ENCODE measurements at regions not wholly inside any gene's neighbourhood (a gene's known extent, or its start where the extent isn't known, plus 50 kb on each side); places are given as distances from the start of the nearest gene placed in this dataset.

DNA sequence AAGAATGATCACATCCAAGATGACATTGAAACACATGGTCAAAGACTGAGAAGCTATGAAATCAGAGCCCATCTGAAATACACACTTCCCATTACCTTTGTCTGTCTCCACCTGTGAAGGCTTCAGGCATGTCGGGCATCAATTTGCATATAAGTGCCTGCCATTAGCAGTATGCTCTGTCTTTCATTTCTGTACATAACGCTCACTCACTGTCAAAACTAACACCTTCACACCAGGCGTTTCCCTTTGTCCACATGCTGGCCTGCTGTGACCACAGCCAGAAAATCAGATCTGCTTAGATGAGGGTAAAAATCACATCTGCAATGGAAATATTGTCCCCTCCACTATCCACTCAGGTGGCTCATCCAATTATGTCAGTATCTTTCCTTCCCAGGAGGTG, 524.8 kb downstream of the TOX3 start (continued):
- no peak for TF ChIP-seq PPARA (CRISPR knock-in tag; IDR thresholded peaks at IDR 0.05; ENCODE audit: borderline replicate concordance)
- TF ChIP-seq SNAI2 (CRISPR knock-in tag; IDR thresholded peaks at IDR 0.05), result no peak
- no peak for TF ChIP-seq OSR1 (CRISPR knock-in tag; IDR thresholded peaks at IDR 0.05)
- TF ChIP-seq ISL1 (CRISPR knock-in tag; IDR thresholded peaks at IDR 0.05), result no peak

DNA sequence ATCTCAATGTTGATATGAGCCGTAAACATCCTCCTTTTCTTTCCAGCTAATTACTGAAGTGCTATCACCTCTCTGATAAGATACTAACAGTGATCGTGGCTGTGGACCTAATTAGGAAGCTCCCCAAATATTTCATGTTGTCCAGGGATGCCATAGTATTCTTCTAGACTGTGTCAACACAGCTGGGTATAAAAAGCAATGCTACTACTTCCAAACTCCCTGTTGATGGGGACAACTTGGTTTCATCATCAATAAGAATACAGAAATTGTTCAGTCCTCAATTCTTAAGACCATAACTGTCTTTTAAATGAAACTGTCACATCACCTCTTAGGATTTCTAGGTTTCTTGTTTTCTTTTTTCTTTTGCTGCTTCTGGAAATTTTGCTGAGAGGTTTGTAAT, 530.6 kb downstream of the TOX3 start:
- ATAC-seq, result no peak
- TF ChIP-seq, protein P1, sequence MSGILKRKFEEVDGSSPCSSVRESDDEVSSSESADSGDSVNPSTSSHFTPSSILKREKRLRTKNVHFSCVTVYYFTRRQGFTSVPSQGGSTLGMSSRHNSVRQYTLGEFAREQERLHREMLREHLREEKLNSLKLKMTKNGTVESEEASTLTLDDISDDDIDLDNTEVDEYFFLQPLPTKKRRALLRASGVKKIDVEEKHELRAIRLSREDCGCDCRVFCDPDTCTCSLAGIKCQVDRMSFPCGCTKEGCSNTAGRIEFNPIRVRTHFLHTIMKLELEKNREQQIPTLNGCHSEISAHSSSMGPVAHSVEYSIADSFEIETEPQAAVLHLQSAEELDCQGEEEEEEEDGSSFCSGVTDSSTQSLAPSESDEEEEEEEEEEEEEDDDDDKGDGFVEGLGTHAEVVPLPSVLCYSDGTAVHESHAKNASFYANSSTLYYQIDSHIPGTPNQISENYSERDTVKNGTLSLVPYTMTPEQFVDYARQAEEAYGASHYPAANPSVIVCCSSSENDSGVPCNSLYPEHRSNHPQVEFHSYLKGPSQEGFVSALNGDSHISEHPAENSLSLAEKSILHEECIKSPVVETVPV (CRISPR knock-in tag; IDR thresholded peaks at IDR 0.05), result no peak
- no peak for TF ChIP-seq ARNTL (CRISPR knock-in tag; IDR thresholded peaks at IDR 0.05; ENCODE audit: borderline replicate concordance, low read depth)
- no peak for TF ChIP-seq TCF4 (CRISPR knock-in tag; IDR thresholded peaks at IDR 0.05; ENCODE audit: borderline replicate concordance)
- no peak for TF ChIP-seq CSDC2 (CRISPR knock-in tag; IDR thresholded peaks at IDR 0.05)
- no peak for TF ChIP-seq BACH2 (CRISPR knock-in tag; IDR thresholded peaks at IDR 0.05; ENCODE audit: borderline replicate concordance)
- TF ChIP-seq RARB (CRISPR knock-in tag; IDR thresholded peaks at IDR 0.05), result no peak
- no peak for TF ChIP-seq GLIS3 (CRISPR knock-in tag; IDR thresholded peaks at IDR 0.05)
- TF ChIP-seq ESRRG (CRISPR knock-in tag; IDR thresholded peaks at IDR 0.05), result no peak
- TF ChIP-seq, protein P2, sequence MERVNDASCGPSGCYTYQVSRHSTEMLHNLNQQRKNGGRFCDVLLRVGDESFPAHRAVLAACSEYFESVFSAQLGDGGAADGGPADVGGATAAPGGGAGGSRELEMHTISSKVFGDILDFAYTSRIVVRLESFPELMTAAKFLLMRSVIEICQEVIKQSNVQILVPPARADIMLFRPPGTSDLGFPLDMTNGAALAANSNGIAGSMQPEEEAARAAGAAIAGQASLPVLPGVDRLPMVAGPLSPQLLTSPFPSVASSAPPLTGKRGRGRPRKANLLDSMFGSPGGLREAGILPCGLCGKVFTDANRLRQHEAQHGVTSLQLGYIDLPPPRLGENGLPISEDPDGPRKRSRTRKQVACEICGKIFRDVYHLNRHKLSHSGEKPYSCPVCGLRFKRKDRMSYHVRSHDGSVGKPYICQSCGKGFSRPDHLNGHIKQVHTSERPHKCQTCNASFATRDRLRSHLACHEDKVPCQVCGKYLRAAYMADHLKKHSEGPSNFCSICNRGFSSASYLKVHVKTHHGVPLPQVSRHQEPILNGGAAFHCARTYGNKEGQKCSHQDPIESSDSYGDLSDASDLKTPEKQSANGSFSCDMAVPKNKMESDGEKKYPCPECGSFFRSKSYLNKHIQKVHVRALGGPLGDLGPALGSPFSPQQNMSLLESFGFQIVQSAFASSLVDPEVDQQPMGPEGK (CRISPR knock-in tag; IDR thresholded peaks at IDR 0.05; ENCODE audit: borderline replicate concordance), result no peak
- no peak for TF ChIP-seq ZC3H10 (CRISPR knock-in tag; IDR thresholded peaks at IDR 0.05)
- no peak for TF ChIP-seq ZNF8 (CRISPR knock-in tag; IDR thresholded peaks at IDR 0.05)
- no peak for TF ChIP-seq OSR1 (CRISPR knock-in tag; IDR thresholded peaks at IDR 0.05)

DNA sequence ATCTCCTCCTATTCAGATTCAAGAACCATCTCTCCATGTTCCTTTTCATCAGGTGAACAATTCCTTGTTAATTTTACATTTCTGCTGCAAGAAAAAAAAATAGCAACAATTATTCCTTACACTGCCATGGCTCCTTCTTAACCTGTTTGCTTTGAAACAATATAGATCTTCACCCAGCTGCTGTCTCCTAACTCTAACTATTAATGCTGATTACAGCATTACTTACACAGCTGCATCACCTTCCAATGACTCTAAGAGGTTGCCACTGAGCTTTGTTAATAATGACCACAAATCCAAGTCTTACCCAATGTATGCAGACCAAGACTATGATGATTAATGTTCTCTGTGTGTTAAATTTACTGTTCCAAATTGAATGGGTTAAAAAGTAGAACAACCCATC, 541.4 kb downstream of the TOX3 start:
- no peak for ATAC-seq

More for the DNA sequence above, 541.4 kb downstream of the TOX3 start:
- TF ChIP-seq, protein P2 (CRISPR knock-in tag; IDR thresholded peaks at IDR 0.05; ENCODE audit: borderline replicate concordance), result no peak
- TF ChIP-seq TOX (CRISPR knock-in tag; IDR thresholded peaks at IDR 0.05; ENCODE audit: borderline replicate concordance) (no peak), RARB (CRISPR knock-in tag; IDR thresholded peaks at IDR 0.05) (no peak), ARNTL (CRISPR knock-in tag; IDR thresholded peaks at IDR 0.05; ENCODE audit: borderline replicate concordance, low read depth) (no peak), ZNF70 (CRISPR knock-in tag; IDR thresholded peaks at IDR 0.05) (no peak), SNAI2 (CRISPR knock-in tag; IDR thresholded peaks at IDR 0.05) (no peak), BACH2 (CRISPR knock-in tag; IDR thresholded peaks at IDR 0.05; ENCODE audit: borderline replicate concordance) (no peak), PPARA (CRISPR knock-in tag; IDR thresholded peaks at IDR 0.05; ENCODE audit: borderline replicate concordance) (no peak), ZNF8 (CRISPR knock-in tag; IDR thresholded peaks at IDR 0.05) (no peak), ZFP30 (CRISPR knock-in tag; IDR thresholded peaks at IDR 0.05) (no peak), OSR1 (CRISPR knock-in tag; IDR thresholded peaks at IDR 0.05) (no peak), GLIS3 (CRISPR knock-in tag; IDR thresholded peaks at IDR 0.05) (no peak)
- TF ChIP-seq, protein P1 (CRISPR knock-in tag; IDR thresholded peaks at IDR 0.05), result no peak
- TF ChIP-seq, protein P3, sequence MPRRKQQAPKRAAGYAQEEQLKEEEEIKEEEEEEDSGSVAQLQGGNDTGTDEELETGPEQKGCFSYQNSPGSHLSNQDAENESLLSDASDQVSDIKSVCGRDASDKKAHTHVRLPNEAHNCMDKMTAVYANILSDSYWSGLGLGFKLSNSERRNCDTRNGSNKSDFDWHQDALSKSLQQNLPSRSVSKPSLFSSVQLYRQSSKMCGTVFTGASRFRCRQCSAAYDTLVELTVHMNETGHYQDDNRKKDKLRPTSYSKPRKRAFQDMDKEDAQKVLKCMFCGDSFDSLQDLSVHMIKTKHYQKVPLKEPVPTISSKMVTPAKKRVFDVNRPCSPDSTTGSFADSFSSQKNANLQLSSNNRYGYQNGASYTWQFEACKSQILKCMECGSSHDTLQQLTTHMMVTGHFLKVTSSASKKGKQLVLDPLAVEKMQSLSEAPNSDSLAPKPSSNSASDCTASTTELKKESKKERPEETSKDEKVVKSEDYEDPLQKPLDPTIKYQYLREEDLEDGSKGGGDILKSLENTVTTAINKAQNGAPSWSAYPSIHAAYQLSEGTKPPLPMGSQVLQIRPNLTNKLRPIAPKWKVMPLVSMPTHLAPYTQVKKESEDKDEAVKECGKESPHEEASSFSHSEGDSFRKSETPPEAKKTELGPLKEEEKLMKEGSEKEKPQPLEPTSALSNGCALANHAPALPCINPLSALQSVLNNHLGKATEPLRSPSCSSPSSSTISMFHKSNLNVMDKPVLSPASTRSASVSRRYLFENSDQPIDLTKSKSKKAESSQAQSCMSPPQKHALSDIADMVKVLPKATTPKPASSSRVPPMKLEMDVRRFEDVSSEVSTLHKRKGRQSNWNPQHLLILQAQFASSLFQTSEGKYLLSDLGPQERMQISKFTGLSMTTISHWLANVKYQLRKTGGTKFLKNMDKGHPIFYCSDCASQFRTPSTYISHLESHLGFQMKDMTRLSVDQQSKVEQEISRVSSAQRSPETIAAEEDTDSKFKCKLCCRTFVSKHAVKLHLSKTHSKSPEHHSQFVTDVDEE (CRISPR knock-in tag; IDR thresholded peaks at IDR 0.05), result no peak
- TF ChIP-seq, protein P4, sequence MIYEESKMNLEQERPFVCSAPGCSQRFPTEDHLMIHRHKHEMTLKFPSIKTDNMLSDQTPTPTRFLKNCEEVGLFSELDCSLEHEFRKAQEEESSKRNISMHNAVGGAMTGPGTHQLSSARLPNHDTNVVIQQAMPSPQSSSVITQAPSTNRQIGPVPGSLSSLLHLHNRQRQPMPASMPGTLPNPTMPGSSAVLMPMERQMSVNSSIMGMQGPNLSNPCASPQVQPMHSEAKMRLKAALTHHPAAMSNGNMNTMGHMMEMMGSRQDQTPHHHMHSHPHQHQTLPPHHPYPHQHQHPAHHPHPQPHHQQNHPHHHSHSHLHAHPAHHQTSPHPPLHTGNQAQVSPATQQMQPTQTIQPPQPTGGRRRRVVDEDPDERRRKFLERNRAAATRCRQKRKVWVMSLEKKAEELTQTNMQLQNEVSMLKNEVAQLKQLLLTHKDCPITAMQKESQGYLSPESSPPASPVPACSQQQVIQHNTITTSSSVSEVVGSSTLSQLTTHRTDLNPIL (CRISPR knock-in tag; IDR thresholded peaks at IDR 0.05; ENCODE audit: low read depth), result no peak
- TF ChIP-seq, protein P5, sequence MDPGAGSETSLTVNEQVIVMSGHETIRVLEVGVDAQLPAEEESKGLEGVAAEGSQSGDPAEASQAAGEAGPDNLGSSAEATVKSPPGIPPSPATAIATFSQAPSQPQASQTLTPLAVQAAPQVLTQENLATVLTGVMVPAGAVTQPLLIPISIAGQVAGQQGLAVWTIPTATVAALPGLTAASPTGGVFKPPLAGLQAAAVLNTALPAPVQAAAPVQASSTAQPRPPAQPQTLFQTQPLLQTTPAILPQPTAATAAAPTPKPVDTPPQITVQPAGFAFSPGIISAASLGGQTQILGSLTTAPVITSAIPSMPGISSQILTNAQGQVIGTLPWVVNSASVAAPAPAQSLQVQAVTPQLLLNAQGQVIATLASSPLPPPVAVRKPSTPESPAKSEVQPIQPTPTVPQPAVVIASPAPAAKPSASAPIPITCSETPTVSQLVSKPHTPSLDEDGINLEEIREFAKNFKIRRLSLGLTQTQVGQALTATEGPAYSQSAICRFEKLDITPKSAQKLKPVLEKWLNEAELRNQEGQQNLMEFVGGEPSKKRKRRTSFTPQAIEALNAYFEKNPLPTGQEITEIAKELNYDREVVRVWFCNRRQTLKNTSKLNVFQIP (CRISPR knock-in tag; IDR thresholded peaks at IDR 0.05; ENCODE audit: borderline replicate concordance, low read depth), result no peak
